ENCODE measurements at regions not wholly inside any gene's neighbourhood (a gene's known extent, or its start where the extent isn't known, plus 50 kb on each side); places are given as distances from the start of the nearest gene placed in this dataset.

DNA sequence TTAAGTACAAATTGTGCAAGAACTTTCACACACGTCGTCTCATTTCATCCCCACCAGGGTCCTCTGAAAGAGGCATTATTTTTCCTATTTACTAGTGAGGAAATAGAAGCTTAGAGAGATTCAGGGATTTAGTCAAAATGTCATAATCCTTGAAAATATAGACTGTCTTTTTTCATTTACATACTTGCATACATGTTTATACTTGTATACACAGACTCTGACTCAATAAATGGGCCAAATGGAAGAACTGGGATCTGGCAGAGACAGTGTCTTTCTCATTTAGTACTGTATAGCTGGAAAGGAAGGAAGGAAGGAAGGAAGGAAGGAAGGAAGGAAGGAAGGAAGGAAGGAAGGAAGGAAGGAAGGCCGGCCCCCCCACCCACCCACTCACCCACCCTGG, 357.7 kb upstream of the SOX5 start:
- Histone ChIP-seq H3K9me1 (ENCODE audit: control insufficient read depth, extremely low read depth, insufficient read depth, low read length) (no peaks in the 10 kb centered on the region), H3K4me2 (ENCODE audit: control insufficient read depth, extremely low read depth, insufficient read depth, low read depth, low read length) (no peak overlapping the region), H3K27ac (ENCODE audit: control insufficient read depth, insufficient read depth, low read length) (no peak overlapping the region), H3K9ac (ENCODE audit: control insufficient read depth, extremely low read depth, insufficient read depth, low read length) (no peak overlapping the region), H3K4me3 (ENCODE audit: control insufficient read depth in 2 of 3, extremely low read depth in 1 of 3, insufficient read depth in 2 of 3, low read depth in 1 of 3, low read length in 3 of 3) (no peak overlapping the region), H3K9me3 (ENCODE audit: control insufficient read depth, low read depth, low read length) (no peaks in the 10 kb centered on the region), H4K20me1 (ENCODE audit: control insufficient read depth, extremely low read depth, insufficient read depth, low read length) (no peaks in the 10 kb centered on the region), H3K36me3 (ENCODE audit: control insufficient read depth in 2 of 2, extremely low read depth in 1 of 2, insufficient read depth in 2 of 2, low read length in 2 of 2) (no peaks in the 10 kb centered on the region), H3K4me1 (ENCODE audit: control insufficient read depth, extremely low read depth, insufficient read depth, low read length) (peaks cover 19% of the 10 kb centered on the region), H3K27me3 (ENCODE audit: control insufficient read depth, extremely low read depth, insufficient read depth, low read length) (no peaks in the 10 kb centered on the region), H2AFZ (ENCODE audit: control insufficient read depth, low read length) (no peak overlapping the region), H3K79me2 (ENCODE audit: control insufficient read depth, insufficient read depth, low read length) (no peaks in the 10 kb centered on the region)
- FAIRE-seq (no peak), DNase-seq (ENCODE audit: low read depth, low spot score) (no peak)
- no peak for TF ChIP-seq EZH2 (IDR thresholded peaks at IDR 0.05; ENCODE audit: low read length)
- TF ChIP-seq, protein P1, sequence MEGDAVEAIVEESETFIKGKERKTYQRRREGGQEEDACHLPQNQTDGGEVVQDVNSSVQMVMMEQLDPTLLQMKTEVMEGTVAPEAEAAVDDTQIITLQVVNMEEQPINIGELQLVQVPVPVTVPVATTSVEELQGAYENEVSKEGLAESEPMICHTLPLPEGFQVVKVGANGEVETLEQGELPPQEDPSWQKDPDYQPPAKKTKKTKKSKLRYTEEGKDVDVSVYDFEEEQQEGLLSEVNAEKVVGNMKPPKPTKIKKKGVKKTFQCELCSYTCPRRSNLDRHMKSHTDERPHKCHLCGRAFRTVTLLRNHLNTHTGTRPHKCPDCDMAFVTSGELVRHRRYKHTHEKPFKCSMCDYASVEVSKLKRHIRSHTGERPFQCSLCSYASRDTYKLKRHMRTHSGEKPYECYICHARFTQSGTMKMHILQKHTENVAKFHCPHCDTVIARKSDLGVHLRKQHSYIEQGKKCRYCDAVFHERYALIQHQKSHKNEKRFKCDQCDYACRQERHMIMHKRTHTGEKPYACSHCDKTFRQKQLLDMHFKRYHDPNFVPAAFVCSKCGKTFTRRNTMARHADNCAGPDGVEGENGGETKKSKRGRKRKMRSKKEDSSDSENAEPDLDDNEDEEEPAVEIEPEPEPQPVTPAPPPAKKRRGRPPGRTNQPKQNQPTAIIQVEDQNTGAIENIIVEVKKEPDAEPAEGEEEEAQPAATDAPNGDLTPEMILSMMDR (optimal IDR thresholded peaks at IDR 0.05 in 1 of 3, IDR thresholded peaks at IDR 0.05 in 1 of 3, conservative IDR thresholded peaks at IDR 0.05 in 1 of 3; ENCODE audit: extremely low read depth in 1 of 3, insufficient read depth in 2 of 3, low read length in 3 of 3) = no peak
- dilution Hi-C loops (cut with MboI; ENCODE audit: extremely low pct_ligation_motif_present, low sequenced_read_pairs) = no loop called here

DNA sequence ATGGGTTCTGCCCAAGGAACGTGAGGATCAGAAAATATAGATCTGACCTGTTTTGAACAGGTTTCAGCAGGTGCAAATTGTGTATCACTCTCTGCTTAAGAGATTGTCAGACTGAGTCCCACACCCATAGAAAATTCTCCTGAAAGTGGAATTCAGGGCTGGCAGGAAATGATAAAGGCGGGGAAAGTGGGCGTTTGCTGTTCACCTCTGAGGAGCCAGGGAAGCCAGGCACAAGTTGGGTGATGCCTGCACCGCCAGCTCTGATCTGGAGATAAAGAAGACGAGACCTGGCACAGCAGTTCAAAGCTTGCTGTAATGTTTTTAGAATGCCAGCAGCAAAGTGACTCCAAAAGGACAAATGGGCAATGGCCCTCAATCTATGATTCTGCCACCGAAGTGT, 356.5 kb upstream of the SOX5 start:
- Histone ChIP-seq H3K27me3 (ENCODE audit: control insufficient read depth, extremely low read depth, insufficient read depth, low read length) (no peaks in the 10 kb centered on the region), H3K9ac (ENCODE audit: control insufficient read depth, extremely low read depth, insufficient read depth, low read length) (no peak overlapping the region), H4K20me1 (ENCODE audit: control insufficient read depth, extremely low read depth, insufficient read depth, low read length) (no peaks in the 10 kb centered on the region), H3K4me3 (ENCODE audit: control insufficient read depth in 2 of 3, extremely low read depth in 1 of 3, insufficient read depth in 2 of 3, low read depth in 1 of 3, low read length in 3 of 3) (no peak overlapping the region), H3K36me3 (ENCODE audit: control insufficient read depth in 2 of 2, extremely low read depth in 1 of 2, insufficient read depth in 2 of 2, low read length in 2 of 2) (no peaks in the 10 kb centered on the region), H3K4me1 (ENCODE audit: control insufficient read depth, extremely low read depth, insufficient read depth, low read length) (peaks cover 19% of the 10 kb centered on the region), H3K79me2 (ENCODE audit: control insufficient read depth, insufficient read depth, low read length) (no peaks in the 10 kb centered on the region), H3K4me2 (ENCODE audit: control insufficient read depth, extremely low read depth, insufficient read depth, low read depth, low read length) (no peak overlapping the region), H3K9me3 (ENCODE audit: control insufficient read depth, low read depth, low read length) (no peaks in the 10 kb centered on the region), H2AFZ (ENCODE audit: control insufficient read depth, low read length) (no peak overlapping the region), H3K9me1 (ENCODE audit: control insufficient read depth, extremely low read depth, insufficient read depth, low read length) (no peaks in the 10 kb centered on the region), H3K27ac (ENCODE audit: control insufficient read depth, insufficient read depth, low read length) (no peak overlapping the region)
- TF ChIP-seq EZH2 (IDR thresholded peaks at IDR 0.05; ENCODE audit: low read length) = no peak
- TF ChIP-seq, protein P1 (optimal IDR thresholded peaks at IDR 0.05 in 1 of 3, IDR thresholded peaks at IDR 0.05 in 1 of 3, conservative IDR thresholded peaks at IDR 0.05 in 1 of 3; ENCODE audit: extremely low read depth in 1 of 3, insufficient read depth in 2 of 3, low read length in 3 of 3) = no peak
- FAIRE-seq (peak; percentile 13), DNase-seq (ENCODE audit: low read depth, low spot score) (no peak)
- dilution Hi-C loops (cut with MboI; ENCODE audit: extremely low pct_ligation_motif_present, low sequenced_read_pairs) = no loop called here

Measured in keratinocyte (primary cell).